H1 (cell line): ENCODE measurements at regions not wholly inside any gene's neighbourhood (a gene's known extent, or its start where the extent isn't known, plus 50 kb on each side); places are given as distances from the start of the nearest gene placed in this dataset.

Source experiments
- CEBPB ChIP-seq: IDR thresholded peaks from 2 replicates; pipeline ENCODE4 v1.6.1; 2012; ENCODE audit warnings: low read depth, low read length
- EP300 ChIP-seq, 2 experiments: IDR thresholded peaks; 1 replicate in 1 of 2; 2 replicates in 1 of 2; pipeline ENCODE4 v1.6.1; 2011 to 2012; ENCODE audit warnings: low read depth in 2 of 2, low read length in 2 of 2, mild to moderate bottlenecking in 2 of 2, borderline replicate concordance in 1 of 2, inconsistent platforms in 1 of 2, moderate library complexity in 1 of 2
- GTF2F1 ChIP-seq: IDR thresholded peaks from 2 replicates; pipeline ENCODE4 v1.6.1; 2012; ENCODE audit warnings: low read depth, low read length, improper control_type of control experiment, borderline replicate concordance
- NRF1 ChIP-seq: IDR thresholded peaks from 2 replicates; pipeline ENCODE4 v1.6.1; 2011; ENCODE audit warnings: mild to moderate bottlenecking, low read depth, low read length, improper control_type of control experiment
- SP2 ChIP-seq: IDR thresholded peaks from 2 replicates; pipeline ENCODE4 v1.6.1; 2012; ENCODE audit warnings: mild to moderate bottlenecking, low read length, inconsistent platforms
- SRF ChIP-seq: IDR thresholded peaks from 2 replicates; pipeline ENCODE4 v1.6.1; 2011; ENCODE audit warnings: mild to moderate bottlenecking, low read depth, low read length, moderate library complexity
- SUZ12 ChIP-seq: fragments of 200-600 bp; sonication (generic); IDR thresholded peaks from 2 replicates; pipeline ENCODE4 v1.6.1; 2012; ENCODE audit warnings: mild to moderate bottlenecking, inconsistent platforms, low read length, moderate library complexity, mixed read lengths
- TAF1 ChIP-seq: IDR thresholded peaks from 2 replicates; pipeline ENCODE4 v1.6.1; 2011; ENCODE audit warnings: mild to moderate bottlenecking, low read depth, low read length
- TF ChIP-seq, protein P1 (sequence below): fragments of 300-600 bp; sonication (generic); IDR thresholded peaks from 2 replicates; pipeline ENCODE4 v1.7.1; 2012; ENCODE audit warnings: low read length, moderate library complexity, mild to moderate bottlenecking, inconsistent platforms; ENCODE audit not compliant: insufficient replicate concordance
- TF ChIP-seq, protein P2 (sequence below): IDR thresholded peaks from 2 replicates; pipeline ENCODE4 v1.6.1; 2012; ENCODE audit warnings: inconsistent platforms
- TF ChIP-seq, protein P3 (sequence below): IDR thresholded peaks from 2 replicates; pipeline ENCODE4 v1.6.1; 2011; ENCODE audit warnings: low read depth, mild to moderate bottlenecking, low read length; ENCODE audit not compliant: insufficient read depth

DNA sequence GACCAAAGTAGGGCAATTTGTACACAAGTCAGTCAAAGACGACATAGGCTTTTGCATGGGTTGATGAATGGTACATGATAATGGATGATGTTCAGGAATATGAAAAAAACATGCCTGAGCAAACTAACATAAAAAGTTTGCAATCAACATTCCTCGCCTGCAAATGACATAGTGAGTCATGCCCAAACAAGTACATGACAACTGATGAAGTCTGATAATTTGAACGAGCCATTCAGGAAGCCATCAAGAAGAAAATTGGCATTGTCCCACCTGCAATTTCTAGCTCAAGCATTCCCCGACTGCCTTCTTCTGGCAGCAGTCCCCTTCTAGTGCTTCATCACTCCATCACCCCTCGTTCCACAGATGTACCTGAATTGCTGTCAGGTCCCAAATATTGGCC lies 118.4 kb upstream of the NR5A2 start (continued):
- TF ChIP-seq, protein P1, sequence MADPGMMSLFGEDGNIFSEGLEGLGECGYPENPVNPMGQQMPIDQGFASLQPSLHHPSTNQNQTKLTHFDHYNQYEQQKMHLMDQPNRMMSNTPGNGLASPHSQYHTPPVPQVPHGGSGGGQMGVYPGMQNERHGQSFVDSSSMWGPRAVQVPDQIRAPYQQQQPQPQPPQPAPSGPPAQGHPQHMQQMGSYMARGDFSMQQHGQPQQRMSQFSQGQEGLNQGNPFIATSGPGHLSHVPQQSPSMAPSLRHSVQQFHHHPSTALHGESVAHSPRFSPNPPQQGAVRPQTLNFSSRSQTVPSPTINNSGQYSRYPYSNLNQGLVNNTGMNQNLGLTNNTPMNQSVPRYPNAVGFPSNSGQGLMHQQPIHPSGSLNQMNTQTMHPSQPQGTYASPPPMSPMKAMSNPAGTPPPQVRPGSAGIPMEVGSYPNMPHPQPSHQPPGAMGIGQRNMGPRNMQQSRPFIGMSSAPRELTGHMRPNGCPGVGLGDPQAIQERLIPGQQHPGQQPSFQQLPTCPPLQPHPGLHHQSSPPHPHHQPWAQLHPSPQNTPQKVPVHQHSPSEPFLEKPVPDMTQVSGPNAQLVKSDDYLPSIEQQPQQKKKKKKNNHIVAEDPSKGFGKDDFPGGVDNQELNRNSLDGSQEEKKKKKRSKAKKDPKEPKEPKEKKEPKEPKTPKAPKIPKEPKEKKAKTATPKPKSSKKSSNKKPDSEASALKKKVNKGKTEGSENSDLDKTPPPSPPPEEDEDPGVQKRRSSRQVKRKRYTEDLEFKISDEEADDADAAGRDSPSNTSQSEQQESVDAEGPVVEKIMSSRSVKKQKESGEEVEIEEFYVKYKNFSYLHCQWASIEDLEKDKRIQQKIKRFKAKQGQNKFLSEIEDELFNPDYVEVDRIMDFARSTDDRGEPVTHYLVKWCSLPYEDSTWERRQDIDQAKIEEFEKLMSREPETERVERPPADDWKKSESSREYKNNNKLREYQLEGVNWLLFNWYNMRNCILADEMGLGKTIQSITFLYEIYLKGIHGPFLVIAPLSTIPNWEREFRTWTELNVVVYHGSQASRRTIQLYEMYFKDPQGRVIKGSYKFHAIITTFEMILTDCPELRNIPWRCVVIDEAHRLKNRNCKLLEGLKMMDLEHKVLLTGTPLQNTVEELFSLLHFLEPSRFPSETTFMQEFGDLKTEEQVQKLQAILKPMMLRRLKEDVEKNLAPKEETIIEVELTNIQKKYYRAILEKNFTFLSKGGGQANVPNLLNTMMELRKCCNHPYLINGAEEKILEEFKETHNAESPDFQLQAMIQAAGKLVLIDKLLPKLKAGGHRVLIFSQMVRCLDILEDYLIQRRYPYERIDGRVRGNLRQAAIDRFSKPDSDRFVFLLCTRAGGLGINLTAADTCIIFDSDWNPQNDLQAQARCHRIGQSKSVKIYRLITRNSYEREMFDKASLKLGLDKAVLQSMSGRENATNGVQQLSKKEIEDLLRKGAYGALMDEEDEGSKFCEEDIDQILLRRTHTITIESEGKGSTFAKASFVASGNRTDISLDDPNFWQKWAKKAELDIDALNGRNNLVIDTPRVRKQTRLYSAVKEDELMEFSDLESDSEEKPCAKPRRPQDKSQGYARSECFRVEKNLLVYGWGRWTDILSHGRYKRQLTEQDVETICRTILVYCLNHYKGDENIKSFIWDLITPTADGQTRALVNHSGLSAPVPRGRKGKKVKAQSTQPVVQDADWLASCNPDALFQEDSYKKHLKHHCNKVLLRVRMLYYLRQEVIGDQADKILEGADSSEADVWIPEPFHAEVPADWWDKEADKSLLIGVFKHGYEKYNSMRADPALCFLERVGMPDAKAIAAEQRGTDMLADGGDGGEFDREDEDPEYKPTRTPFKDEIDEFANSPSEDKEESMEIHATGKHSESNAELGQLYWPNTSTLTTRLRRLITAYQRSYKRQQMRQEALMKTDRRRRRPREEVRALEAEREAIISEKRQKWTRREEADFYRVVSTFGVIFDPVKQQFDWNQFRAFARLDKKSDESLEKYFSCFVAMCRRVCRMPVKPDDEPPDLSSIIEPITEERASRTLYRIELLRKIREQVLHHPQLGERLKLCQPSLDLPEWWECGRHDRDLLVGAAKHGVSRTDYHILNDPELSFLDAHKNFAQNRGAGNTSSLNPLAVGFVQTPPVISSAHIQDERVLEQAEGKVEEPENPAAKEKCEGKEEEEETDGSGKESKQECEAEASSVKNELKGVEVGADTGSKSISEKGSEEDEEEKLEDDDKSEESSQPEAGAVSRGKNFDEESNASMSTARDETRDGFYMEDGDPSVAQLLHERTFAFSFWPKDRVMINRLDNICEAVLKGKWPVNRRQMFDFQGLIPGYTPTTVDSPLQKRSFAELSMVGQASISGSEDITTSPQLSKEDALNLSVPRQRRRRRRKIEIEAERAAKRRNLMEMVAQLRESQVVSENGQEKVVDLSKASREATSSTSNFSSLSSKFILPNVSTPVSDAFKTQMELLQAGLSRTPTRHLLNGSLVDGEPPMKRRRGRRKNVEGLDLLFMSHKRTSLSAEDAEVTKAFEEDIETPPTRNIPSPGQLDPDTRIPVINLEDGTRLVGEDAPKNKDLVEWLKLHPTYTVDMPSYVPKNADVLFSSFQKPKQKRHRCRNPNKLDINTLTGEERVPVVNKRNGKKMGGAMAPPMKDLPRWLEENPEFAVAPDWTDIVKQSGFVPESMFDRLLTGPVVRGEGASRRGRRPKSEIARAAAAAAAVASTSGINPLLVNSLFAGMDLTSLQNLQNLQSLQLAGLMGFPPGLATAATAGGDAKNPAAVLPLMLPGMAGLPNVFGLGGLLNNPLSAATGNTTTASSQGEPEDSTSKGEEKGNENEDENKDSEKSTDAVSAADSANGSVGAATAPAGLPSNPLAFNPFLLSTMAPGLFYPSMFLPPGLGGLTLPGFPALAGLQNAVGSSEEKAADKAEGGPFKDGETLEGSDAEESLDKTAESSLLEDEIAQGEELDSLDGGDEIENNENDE: no peak
- TF ChIP-seq, protein P2, sequence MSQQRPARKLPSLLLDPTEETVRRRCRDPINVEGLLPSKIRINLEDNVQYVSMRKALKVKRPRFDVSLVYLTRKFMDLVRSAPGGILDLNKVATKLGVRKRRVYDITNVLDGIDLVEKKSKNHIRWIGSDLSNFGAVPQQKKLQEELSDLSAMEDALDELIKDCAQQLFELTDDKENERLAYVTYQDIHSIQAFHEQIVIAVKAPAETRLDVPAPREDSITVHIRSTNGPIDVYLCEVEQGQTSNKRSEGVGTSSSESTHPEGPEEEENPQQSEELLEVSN: no peak
- TF ChIP-seq CEBPB: no peak
- TF ChIP-seq SP2: no peak
- no peak for TF ChIP-seq SRF
- TF ChIP-seq SUZ12: no peak
- no peak for TF ChIP-seq EP300 (IDR thresholded peaks at IDR 0.05; ENCODE audit: borderline replicate concordance in 1 of 2, low read depth in 2 of 2, low read length in 2 of 2)
- TF ChIP-seq NRF1: no peak
- no peak for TF ChIP-seq GTF2F1
- TF ChIP-seq, protein P3, sequence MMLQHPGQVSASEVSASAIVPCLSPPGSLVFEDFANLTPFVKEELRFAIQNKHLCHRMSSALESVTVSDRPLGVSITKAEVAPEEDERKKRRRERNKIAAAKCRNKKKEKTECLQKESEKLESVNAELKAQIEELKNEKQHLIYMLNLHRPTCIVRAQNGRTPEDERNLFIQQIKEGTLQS: no peak
- TF ChIP-seq TAF1: no peak
